ENCODE measurements at regions not wholly inside any gene's neighbourhood (a gene's known extent, or its start where the extent isn't known, plus 50 kb on each side); places are given as distances from the start of the nearest gene placed in this dataset.
A peak's percentile ranks its signal among the peaks of the same experiment; 100 is the strongest.
"Not testable (repeated sequence)": the region's sequence is repeated elsewhere in the genome, so short reads cannot be mapped to it uniquely, and the experiment has no call there.

DNA sequence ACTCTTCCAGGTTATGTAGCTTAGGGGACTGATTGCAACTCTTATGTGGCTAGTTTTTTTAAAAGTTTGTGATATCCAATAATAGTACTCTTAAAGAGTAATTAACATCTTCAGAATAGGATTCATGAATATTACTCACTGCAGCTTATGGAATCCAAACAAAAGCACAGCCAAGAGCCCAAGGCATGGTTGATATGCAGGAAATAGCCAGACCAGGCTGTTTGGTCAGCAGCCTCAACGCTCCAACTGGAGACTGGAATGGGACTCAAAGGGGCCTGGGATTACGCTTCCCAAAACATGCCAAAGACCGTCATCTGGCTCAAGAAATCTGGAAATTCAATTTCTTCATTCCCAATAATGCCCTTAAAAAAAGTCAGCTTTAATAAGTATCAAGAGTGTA, 268.6 kb downstream of the SEC61B start:
- H3K9me3 Mint-ChIP-seq (ENCODE audit: low read depth) = no peaks in the 10 kb centered on the region
- H3K36me3 Mint-ChIP-seq (ENCODE audit: low read depth) = no peaks in the 10 kb centered on the region
- no peak for DNase-seq (ENCODE audit: low spot score)
- H3K4me3 Mint-ChIP-seq (ENCODE audit: unreplicated experiment) = no peak overlapping the region
- peaks cover 9% of the 10 kb centered on the region for H3K4me1 Mint-ChIP-seq (ENCODE audit: low read depth)
- TF ChIP-seq, protein P1, sequence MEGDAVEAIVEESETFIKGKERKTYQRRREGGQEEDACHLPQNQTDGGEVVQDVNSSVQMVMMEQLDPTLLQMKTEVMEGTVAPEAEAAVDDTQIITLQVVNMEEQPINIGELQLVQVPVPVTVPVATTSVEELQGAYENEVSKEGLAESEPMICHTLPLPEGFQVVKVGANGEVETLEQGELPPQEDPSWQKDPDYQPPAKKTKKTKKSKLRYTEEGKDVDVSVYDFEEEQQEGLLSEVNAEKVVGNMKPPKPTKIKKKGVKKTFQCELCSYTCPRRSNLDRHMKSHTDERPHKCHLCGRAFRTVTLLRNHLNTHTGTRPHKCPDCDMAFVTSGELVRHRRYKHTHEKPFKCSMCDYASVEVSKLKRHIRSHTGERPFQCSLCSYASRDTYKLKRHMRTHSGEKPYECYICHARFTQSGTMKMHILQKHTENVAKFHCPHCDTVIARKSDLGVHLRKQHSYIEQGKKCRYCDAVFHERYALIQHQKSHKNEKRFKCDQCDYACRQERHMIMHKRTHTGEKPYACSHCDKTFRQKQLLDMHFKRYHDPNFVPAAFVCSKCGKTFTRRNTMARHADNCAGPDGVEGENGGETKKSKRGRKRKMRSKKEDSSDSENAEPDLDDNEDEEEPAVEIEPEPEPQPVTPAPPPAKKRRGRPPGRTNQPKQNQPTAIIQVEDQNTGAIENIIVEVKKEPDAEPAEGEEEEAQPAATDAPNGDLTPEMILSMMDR (IDR thresholded peaks at IDR 0.05) = no peak
- H3K27ac Mint-ChIP-seq (ENCODE audit: unreplicated experiment) = no peak overlapping the region
- H3K27me3 Mint-ChIP-seq (ENCODE audit: low read depth) = no peaks in the 10 kb centered on the region

DNA sequence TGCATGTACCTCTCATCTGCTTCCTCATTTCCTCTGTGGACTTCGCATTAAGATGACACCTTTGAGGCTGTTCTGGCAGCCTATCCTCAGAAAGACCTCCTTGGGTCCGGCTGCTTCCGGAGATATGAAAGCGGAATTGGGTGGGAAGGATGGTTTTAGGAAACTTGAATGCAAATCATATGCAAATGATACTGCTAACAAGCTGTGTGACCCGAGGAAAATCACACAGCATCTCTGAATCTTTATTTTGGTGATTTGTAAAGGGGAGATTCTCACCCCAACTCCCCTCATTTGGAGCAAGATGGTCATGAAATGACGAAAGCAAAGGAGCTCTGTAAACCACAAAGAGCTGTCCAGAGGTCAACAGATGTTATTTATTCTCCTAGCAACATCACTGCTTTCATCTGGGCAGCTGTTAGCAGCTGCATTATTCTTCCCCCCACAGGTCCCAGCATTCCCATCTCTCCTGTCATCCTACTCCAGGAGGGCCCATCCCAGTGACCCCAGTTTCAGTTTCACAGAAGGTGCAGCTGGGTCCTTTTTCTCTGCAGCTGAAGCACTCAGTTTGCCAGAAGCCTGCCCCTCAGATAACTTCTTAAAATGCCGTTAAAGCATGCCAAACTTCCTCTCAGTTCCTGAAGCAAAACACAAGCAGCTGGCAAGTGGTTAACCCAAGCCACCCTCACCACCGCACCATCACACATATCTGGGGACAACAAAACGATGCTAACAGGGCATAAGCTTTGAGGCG, 269.5 kb downstream of the SEC61B start:
- peaks cover 7% of the 10 kb centered on the region for H3K4me1 Mint-ChIP-seq (ENCODE audit: low read depth)
- H3K27ac Mint-ChIP-seq (ENCODE audit: unreplicated experiment) = no peak overlapping the region
- H3K27me3 Mint-ChIP-seq (ENCODE audit: low read depth) = no peaks in the 10 kb centered on the region
- TF ChIP-seq, protein P1 (IDR thresholded peaks at IDR 0.05) = no peak
- no peak for DNase-seq (ENCODE audit: low spot score)
- no peaks in the 10 kb centered on the region for H3K9me3 Mint-ChIP-seq (ENCODE audit: low read depth)
- no peak overlapping the region for H3K4me3 Mint-ChIP-seq (ENCODE audit: unreplicated experiment)
- H3K36me3 Mint-ChIP-seq (ENCODE audit: low read depth) = no peaks in the 10 kb centered on the region

DNA sequence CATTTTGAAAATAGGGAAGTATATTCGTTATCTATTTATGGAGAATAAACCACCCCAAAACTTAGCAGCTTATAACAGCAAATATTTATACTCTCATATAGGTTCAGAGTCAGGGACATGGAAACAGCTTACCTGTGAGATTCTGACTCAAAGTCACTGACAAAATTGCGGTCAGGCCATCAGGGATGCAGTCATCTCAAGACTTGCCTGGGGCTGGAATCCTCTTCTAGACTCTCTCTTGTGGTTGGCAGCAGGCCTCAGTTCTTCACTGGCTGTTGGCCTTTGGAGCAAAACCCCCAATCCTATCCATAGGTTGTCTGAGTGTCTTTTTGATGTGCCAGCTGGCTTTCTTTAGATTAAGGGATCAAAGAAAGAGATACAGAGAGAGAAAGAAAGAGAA, 275.6 kb downstream of the SEC61B start:
- H3K4me3 Mint-ChIP-seq (ENCODE audit: unreplicated experiment) = no peak overlapping the region
- no peaks in the 10 kb centered on the region for H3K4me1 Mint-ChIP-seq (ENCODE audit: low read depth)

DNA sequence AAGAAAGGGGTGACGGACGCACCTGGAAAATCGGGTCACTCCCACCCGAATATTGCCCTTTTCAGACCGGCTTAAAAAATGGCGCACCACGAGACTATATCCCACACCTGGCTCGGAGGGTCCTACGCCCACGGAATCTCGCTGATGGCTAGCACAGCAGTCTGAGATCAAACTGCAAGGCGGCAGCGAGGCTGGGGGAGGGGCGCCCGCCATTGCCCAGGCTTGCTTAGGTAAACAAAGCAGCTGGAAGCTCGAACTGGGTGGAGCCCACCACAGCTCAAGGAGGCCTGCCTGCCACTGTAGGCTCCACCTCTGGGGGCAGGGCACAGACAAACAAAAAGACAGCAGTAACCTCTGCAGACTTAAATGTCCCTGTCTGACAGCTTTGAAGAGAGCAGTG, 276.9 kb downstream of the SEC61B start:
- H3K4me1 Mint-ChIP-seq (ENCODE audit: low read depth); H3K36me3 Mint-ChIP-seq (ENCODE audit: low read depth); H3K9me3 Mint-ChIP-seq (ENCODE audit: low read depth); H3K27ac Mint-ChIP-seq (ENCODE audit: unreplicated experiment); DNase-seq (ENCODE audit: low spot score); H3K27me3 Mint-ChIP-seq (ENCODE audit: low read depth): not testable (repeated sequence)
- H3K4me3 Mint-ChIP-seq (ENCODE audit: unreplicated experiment) = peak overlapping the region; percentile 49

More for the DNA sequence above, 275.6 kb downstream of the SEC61B start:
- DNase-seq (ENCODE audit: low spot score) = no peak
- Mint-ChIP-seq H3K36me3 (ENCODE audit: low read depth) (peaks cover 1% of the 10 kb centered on the region), H3K9me3 (ENCODE audit: low read depth) (peaks cover 9% of the 10 kb centered on the region), H3K27ac (ENCODE audit: unreplicated experiment) (no peak overlapping the region), H3K27me3 (ENCODE audit: low read depth) (no peaks in the 10 kb centered on the region)
- TF ChIP-seq, protein P1 (IDR thresholded peaks at IDR 0.05) = no peak

DNA sequence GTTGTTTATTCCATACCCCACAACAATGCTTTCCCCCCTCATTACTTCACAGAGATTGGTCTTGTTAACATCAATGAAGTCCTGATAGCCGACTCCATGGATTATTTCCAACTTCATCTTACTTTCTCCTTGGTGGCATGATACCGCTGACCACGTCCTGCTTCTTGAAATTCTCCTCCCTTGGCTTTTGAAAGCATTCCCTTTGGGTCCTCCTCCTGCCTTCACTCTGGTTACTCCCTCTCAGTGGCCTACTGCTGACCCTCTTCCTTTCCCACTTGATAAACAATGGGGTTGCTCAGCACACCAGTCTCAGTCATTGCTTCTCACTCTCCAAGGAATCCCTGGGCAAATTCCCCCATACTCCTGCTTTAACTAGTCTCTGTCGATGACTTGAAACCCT, 283.9 kb downstream of the SEC61B start:
- DNase-seq (ENCODE audit: low spot score) = no peak
- Mint-ChIP-seq H3K27me3 (ENCODE audit: low read depth) (no peaks in the 10 kb centered on the region), H3K4me3 (ENCODE audit: unreplicated experiment) (no peak overlapping the region), H3K4me1 (ENCODE audit: low read depth) (no peaks in the 10 kb centered on the region), H3K36me3 (ENCODE audit: low read depth) (no peaks in the 10 kb centered on the region), H3K27ac (ENCODE audit: unreplicated experiment) (no peak overlapping the region), H3K9me3 (ENCODE audit: low read depth) (no peaks in the 10 kb centered on the region)
- TF ChIP-seq, protein P1 (IDR thresholded peaks at IDR 0.05) = no peak

DNA sequence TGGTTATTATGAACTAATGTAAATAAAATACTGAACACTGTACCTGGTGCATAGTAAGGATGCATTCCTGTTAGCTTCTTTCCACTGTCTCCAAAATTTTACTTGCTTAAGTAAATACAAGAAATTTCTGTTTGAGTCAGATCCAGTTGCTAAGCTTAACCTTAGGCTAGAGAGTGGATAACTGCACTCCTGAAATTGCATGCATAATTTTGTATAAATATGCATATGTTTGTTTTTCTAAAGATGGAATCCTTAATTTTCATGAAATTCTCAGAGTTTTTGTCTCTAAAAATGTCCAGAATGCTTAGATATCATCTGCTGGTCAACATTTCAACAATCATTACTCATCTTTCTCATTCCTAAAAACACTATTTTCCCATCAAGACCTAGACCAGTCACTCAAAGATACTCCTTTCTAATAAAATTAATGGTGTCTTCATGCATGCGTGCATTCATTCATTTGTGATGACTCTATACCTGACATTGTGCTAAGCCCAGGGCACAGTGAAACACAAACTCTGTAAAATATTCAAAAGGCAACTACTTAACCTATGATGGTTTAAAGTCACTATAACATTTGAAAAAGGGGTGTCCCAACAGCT, 284.8 kb downstream of the SEC61B start:
- Mint-ChIP-seq H3K36me3 (ENCODE audit: low read depth) (no peaks in the 10 kb centered on the region), H3K27me3 (ENCODE audit: low read depth) (no peaks in the 10 kb centered on the region), H3K27ac (ENCODE audit: unreplicated experiment) (no peak overlapping the region), H3K4me3 (ENCODE audit: unreplicated experiment) (no peak overlapping the region), H3K4me1 (ENCODE audit: low read depth) (no peaks in the 10 kb centered on the region), H3K9me3 (ENCODE audit: low read depth) (no peaks in the 10 kb centered on the region)
- DNase-seq (ENCODE audit: low spot score) = no peak
- TF ChIP-seq, protein P1 (IDR thresholded peaks at IDR 0.05) = no peak

Measured in chondrocyte (in vitro differentiated cells).